HS-5 (cell line): ENCODE measurements at regions not wholly inside any gene's neighbourhood (a gene's known extent, or its start where the extent isn't known, plus 50 kb on each side); places are given as distances from the start of the nearest gene placed in this dataset.

Experiments used
- DNase-seq: peaks from one replicate; pipeline ENCODE4 v3.0.0-alpha.2; 2012; ENCODE audit warnings: low read depth

DNA sequence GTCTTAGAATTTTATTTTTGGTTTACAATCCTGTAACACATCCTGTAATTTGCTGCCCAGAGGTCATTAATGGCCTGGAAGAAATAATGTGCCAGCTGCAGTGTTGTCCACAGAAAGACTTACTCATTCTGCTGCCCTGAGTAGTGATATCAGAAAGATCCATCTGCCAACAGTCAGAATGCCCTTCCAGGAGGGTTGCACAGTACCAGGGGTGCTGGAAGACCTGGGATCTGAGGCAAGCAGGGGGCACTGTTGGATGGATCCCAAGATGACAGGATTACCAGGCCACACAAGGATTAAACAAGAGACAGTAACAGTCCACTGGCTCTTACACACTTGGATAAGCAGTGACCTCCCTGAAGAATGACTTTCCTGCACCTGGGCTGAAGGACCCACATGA is 93.8 kb upstream of the TOP3B start:
- no peak for DNase-seq

DNA sequence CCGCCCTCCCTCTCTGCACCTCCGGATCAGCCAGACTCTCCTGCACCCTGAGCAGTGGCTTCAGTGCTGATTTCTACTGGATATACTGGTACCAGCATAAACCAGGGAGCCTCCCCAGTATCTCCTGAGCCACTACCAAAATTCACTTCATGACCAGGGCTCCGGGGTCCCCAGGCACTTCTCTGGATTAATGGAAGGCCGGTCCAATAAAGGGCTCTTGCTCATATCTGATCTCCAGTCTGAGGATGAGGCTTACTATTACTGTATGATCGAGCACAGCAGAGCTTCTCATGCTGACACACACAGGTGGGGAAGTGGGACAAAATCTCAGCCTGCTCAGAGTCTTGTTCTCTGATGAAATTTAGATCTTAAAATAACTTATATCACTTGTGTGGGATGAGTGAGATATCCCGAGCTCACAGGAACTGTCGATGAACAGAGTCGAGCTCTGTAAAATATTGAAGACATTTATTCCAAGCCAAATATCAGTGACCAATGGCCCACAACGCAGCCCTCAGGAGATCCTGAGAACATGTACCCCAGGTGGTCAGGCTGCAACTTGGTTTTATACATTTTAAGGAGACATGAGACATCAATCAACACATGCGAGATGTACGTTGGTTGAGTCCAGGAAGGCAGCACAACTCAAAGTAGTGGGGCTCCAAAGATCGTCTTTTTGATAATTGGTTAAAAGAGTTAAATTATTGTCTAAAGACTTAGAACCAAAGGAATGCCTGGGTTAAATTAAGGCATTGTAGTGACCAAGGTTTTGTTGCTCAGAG is 93.0 kb upstream of the TOP3B start:
- DNase-seq: no peak

DNA sequence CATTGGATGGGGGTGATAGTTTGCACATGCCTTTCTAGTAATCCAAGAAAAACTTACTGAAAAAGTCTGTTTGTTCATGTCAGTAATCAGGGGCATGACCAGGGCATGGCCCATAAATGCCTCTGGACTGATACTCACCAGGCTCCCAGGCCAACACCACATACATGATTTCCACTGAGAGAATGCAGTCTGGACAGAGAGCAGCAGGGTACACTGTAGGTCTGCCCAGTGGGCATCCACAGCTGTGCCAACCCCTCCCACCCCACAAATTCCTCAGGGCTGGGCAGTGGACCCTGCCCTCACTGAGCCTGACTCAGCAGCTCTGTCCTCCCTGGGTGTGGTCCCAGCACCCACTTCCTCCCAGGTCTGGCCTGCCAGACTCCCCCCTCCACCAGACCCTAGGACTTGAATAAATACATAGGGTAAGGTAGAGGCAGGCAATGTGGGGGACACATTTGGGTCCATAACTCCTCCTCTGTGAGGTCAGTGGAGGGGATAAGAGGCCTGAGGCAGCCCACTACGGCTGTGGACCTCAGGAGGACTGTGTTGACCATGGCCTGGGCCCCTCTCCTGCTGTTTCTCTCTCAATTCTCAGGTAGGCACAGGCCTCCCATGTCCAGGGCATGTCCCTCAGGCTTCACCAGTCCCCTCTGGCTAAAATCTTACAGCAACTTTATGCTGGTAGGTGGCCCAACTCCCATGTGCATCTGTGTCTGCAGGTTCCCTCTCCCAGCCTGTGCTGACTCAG is 92.2 kb upstream of the TOP3B start:
- DNase-seq: no peak

DNA sequence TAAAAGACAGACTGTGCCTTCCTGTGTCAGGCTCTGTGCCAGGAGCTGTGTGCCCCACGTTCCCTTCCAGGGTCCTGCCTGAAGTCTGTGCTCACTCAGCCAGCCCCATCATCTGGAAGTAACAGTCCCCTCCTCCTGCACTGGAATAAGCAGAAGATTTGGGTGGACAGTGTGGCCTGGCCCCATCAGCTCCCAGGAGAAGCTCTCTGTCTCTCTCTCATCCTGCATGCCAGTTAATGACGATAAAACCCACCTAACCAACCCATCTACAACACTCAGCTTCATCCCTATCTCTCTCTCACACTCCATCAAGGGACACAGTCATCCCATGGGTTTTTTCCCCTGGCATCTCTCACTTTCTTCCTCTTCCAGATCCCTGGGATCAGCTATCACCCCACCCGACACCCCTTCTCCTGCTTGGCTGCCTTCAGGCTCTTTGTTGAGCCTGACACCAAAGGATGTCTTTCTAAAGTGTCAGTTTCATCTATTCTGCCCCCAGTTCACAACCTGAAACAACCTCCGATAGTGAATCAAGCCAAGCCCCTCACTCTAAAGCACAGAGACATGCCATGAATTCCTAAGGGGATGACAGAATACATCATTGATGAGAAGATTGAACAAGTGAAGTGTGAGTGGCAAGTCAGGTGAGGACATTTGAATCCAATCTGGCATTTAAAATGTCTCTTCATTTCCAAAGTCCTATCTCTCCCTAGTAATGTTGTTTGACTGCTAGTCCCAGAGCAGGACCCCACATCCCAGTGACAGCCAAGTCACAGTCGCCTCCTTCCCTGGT is 91.4 kb upstream of the TOP3B start:
- DNase-seq: no peak

DNA sequence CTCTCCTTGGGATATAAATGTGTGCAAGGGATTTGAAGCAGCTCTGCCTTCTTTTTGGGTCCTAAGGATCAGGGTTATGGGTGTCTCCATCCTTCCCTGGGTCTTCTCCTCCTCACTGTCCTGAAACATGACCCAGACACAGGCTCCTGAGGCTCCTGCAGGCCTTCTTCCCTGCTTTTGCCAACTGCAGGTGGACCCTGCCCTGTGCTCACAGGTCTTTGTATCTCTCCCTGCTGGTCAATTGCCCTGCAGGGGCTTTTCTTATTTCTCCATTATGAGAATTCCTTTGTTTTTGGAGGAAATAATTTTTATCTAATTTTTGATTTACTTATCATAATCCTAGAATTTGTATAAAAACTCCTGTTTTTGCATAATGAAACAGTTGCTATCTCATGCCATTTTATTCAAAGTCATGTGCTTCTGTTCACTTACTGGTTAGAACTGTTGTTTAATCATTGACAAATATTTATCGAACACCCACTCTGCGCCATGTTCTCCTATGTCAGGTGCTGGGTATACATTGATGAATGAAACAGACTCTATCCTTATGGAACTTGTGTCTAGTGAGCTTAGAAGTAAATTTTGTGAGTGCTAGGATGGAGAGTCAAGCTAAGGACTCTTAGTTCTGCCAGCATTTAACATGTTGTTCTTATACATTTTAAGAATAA is 89.7 kb upstream of the TOP3B start:
- no peak for DNase-seq

DNA sequence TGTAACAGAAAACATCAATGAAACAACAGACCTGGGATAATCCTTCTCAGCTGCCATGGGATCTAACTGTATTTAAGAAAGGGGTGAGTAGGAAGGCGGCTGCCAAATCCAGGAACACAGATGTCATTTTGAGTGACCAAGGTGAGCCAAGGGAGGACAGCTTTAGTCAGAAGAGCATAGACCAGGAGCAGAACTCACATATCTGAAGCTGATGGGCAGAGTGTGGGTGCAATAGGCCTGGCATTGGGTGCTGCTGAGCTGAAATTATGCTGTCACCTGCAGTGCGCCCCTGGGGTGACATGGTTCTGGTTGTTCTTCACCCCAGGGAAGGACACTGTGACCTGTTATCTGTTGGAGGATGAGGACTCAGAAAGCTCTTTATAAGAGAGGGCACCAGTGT is 88.9 kb upstream of the TOP3B start:
- no peak for DNase-seq

DNA sequence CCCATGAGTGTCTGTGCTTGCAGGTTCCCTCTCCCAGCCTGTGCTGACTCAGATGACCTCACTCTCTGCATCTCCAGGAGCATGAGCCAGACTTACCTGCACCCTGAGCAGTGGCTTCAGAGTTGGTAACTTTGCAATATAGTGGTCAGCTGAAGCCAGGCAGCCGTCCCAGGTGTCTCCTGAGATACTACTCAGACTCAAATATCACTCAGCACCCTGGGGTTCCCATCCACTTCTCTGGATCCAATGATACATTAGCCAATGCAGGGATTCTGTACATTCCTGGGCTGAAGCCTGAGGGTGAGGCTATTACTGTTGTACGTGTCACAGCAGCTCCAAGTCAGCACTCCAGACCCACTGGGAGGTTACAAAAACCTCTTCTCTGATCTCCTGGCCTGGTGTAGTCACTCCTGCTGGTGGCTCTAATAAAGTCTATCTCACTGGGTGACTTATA is 87.8 kb upstream of the TOP3B start:
- no peak for DNase-seq

DNA sequence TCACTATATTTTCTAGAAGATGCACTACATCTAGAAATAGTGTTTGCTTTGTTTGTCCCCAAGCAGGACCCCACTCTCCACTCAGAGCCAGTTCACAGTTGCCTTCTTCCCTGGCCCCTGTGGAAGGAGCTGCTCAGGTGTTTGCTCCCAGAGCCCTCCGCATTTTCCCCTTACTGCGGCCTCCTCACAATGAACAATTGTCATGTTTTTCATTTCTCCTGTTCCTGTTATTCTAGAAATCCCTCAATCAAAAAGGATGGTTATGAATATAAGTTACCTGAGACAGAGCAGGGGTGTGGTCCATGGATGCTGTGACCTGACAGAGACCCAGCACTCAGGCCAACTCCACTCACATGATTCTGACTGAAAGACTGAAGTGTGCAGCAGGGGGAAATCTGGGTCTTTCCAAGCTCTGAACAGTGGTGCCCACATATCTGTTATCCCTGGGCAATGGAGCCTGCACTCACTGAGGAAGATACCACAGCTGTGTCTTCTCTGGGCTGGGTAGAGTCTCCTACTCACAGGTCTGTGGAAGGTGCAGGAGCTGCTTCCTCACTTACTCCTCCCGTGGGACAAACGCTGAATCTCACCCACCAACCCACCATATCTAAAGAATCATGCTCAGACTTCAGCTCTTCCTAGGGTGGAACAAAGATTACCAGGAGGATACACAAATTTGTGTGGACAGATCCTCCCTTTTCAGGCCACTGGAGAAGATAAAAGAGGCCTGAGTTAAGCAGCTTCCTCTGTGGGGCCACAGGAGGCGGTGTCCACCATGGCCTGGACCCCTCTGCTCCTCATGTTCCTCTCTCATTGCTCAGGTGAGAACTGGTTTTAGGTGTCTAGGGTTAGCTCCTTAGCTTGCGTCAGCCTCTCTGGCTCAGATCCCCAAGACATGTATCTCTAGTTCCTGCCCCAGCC is 87.1 kb upstream of the TOP3B start:
- no peak for DNase-seq

DNA sequence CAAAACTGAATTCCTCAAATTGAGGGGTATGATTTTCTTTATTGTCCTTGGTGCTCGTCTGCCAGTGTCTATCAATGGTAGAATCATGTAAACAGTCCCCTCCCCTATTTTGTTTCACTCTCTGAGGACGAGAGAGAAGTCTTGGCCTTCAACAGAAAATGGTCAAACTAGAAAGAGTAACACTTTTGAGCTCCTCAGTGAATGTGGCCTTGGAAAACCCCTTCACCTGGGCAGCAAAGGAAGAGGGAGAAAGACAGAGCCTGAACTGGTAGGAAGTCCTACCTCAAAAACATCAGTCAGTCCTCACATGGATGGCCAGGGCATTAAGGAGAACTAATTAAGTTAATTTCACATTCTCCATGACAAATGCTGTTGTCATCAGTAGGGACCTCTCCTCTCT is 86.1 kb upstream of the TOP3B start:
- no peak for DNase-seq

DNA sequence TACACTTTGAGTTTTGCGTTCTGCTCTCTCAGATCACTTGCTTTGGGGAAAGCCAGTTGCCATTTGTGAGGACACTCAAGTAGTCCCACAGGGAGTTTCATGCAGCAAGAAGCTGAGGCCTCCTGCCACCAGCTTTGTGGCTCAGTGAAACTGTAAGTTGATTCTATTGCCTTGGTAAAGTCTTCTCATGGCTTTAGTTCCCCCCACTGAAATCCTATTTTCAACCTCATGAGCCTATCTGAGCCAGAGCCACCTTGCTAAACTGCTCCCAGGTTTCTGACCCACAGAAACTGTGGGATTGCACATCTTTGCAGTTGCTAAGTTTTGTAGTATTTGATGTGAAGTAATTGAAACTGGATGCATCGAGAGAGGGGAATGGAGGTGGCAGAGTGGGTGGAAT is 85.4 kb upstream of the TOP3B start:
- DNase-seq: no peak

DNA sequence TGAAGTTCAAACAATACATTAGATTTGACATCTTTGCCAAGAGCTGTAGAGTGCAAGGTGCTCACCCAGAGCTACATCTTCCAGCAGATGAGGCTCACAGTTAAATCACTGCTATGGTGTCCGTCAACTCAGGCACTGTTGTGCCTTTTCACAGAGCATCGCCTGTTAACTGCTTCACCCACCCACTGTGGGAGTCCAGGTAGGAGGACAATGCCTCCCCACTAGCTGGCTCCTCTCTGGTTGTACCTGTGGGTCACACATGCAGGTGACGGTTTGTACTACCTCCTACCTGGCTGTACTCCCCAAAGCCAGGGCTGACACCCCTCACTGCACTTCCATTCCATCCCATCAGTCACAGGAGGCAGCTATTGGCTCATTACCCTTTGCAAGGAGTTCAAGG is 84.6 kb upstream of the TOP3B start:
- no peak for DNase-seq

DNA sequence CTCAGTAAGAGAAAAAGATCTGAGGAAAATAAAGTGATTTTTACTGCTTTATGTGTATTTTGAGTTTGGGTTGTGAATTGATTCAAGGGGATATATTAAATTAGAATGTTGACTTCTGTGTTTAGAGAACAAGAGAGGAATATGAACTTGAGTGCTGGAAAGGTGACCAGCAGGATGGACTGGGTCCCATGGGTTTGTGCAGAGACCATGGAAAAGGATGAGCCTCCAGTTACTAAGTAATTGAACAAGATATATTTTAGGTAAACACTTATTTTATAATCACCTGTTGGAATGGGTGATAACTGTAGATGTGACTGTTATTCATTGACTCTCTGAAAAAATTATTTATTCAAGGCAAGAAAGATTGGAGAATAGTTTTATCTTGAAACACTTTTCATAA is 82.0 kb upstream of the TOP3B start:
- no peak for DNase-seq

DNA sequence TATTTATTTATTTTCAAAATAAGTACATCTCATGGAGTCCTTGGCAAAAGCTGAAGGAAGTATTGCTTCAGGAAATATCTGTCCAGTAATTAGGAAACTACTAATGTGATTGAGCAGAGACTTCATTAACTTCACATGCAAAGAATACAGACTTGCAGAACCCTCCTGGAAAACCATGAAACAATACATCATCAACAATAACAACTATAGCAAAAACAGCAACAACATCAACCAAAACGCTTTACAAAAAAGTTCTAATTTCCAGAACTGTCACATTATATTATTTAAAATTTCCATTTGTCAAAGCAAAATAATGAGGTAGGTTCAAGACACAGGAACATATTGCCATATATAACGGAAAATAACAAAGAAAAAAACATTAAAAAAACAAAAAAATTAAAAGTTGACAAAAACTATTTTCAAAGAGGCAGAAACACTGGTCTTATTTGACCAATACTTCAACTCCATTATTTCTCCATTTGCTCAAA is 79.8 kb upstream of the TOP3B start:
- DNase-seq: no peak

DNA sequence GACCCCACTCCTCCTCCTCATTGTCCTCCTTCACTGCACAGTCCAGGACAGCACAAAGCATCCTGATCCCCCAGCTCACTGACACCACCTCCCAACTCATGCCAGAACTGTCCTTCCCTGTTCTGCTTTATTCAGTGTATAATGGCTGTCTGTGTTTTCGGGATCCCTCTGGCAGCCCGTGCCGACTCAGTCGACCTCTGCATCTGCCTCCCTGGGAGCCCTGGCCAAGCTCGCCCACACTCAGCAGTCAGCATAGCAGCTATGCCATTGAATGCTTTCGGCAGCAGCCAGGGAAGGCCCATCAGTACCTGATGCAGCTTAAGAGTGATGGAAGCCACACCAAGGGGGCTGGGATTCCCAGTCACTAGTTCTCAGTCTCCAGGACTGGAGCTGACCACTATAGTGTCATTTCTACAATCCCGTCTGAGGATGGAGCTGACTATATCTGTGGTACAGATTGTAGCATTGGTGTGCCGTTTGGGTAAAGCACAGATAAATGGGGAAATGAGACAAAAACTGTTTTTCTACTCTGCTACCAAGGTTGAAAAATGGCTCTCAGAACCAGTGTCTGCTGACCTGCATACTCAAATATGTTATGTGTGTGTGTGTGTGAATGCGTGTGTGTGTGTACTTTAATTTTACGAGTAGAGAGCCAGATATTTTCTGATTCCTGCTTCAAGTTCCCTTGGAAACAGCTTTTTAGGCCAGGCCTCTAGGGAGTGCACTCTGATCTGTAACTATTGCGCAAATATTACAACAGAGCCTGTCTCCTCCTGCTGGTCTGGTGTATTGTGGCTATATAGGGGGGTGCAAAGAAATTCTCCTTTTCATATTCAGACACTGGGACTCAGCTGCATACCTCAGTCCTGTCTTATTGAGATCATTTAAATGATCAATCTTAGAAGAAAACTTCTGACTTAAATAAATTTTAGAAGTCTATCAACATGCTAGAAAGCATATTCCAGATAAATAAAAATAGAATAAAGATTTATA is 78.8 kb upstream of the TOP3B start:
- DNase-seq: peak; percentile 16

DNA sequence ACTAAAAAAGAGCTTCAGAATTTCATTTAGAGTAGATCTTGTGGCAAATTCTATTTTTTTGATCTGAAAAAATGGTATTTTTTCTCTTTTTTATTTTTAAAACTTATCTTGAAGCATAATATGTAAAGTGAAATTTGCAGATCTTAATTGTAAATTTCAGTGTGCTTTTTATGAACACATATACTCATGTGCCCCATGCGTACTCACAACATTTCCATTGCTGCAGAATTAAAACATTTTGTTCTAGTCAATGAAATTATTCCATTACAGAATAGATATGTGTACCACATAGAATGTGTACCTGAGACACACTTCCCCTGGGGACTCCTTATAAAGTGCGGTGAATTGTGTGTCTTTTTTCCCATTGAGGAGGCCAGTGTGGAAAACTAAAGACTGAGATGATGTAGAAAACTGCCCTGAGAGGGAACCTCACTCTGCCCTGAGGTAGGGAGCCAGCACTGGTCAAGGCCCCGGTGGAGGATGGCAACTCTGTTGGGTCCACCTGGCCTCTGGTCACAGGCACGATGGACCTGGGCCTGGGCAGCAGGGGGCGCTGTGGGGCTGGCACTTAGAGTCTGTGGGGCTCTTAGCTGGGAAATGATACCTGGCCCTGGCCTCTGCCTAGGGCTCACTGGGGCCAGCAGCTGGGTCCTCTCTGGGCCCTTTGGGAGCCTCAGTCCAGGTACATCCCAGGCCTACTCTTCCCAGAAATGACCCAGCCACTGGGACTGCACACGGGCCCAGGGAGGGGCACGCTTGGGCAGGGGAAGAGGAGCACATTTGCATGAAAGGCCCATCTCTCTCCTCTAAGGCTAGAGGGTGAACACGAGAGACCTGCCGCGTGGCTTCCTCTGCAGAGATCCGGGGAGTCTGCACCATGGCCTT is 77.9 kb upstream of the TOP3B start:
- DNase-seq: no peak

DNA sequence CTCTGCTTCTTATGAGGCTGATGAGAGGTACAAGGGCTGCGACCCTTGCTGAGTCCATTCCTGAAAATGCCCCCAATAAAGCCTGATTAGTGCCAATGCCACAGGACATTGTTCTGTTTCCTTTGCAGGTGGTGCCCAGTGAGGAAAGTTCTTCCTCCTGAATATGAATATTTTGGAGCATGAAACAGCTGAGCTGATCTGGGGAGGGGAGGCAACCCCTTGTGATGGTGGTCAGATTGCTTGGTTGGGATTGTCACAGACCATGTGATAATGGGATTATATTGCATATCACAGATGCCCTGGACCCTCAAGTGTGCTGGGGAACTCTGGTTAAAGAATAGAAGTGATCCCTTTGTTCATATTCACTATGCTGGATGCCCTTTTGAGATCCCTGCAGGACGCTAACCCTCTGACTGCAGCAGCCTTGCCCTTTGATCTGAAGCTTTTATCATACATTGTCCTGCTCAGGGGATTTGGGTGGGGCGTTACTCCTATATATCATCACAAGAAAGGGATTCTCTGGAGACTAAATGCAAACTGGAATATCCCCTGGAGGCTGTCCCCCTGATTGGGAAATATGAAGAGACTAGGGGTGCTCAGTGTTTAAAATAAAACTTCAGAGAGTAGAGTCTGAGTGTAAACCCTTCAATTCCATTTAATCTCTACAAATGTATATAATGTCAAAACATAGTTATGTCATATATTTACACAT is 76.9 kb upstream of the TOP3B start:
- DNase-seq: no peak

DNA sequence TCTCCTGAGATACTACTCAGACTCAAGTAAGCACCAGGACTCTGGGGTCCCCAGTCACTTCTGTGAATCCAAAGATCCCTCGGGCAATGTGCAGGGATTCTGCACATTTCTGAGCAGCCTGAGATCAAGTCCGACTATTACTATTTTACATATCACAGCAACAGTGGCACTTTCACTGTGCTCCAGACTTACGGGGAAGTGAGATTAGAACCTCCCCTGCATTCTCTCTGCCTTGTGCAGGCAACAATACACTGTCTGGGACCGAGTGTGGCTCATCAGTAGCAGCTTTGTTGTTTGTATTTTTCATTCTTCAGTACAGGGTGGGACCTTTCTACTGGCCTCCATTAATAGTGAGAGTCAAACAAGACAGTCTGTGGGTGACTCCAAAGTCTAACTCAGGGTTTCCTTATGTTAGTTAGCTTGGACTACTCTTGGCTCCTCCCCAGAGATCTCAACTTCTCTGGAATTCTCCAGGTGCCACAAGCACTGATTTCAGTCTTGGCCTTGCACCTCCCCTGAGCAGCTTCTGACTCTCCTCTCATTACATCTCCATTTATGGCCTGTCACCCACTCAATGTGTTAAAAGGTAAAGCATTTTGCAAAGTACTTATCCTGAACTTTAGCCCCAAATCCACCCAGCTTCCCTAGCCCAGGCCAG is 76.2 kb upstream of the TOP3B start:
- DNase-seq: no peak
